ENCODE measurements at regions not wholly inside any gene's neighbourhood (a gene's known extent, or its start where the extent isn't known, plus 50 kb on each side); places are given as distances from the start of the nearest gene placed in this dataset.

GRCh38 chr10:106217627-106218026 lies 946.9 kb downstream of the SORCS1 start:
- Histone ChIP-seq H3K4me1 (ENCODE audit: insufficient read depth, low read length) (no peaks in the 10 kb centered on the region), H3K27me3 (ENCODE audit: control insufficient read depth in 1 of 2, insufficient read depth in 2 of 2, low read length in 2 of 2) (no peaks in the 10 kb centered on the region), H3K36me3 (ENCODE audit: insufficient read depth, low read length) (no peaks in the 10 kb centered on the region), H3K27ac (ENCODE audit: low read depth in 1 of 2, low read length in 2 of 2) (no peak overlapping the region), H3K9me3 (ENCODE audit: control insufficient read depth in 1 of 2, insufficient read depth in 1 of 2, low read length in 2 of 2) (no peaks in the 10 kb centered on the region), H3K4me3 (ENCODE audit: low read length) (no peak overlapping the region)
- Mint-ChIP-seq H3K4me3 (no peak overlapping the region), H3K4me1 (ENCODE audit: low read depth) (no peaks in the 10 kb centered on the region), H3K27me3 (no peaks in the 10 kb centered on the region), H3K27ac (no peak overlapping the region), H3K9me3 (peaks cover 3% of the 10 kb centered on the region), H3K36me3 (ENCODE audit: low read depth) (no peaks in the 10 kb centered on the region)
- no peak for TF ChIP-seq CTCF (IDR thresholded peaks at IDR 0.05)
- intact Hi-C loops (cut with DNase I, micrococcal nuclease): no loop called here
- ChIA-PET CTCF (no interaction called here), POLR2A (no interaction called here)
- DNase-seq (no peak), ATAC-seq (ENCODE audit: poor library complexity) (no peak)

DNA sequence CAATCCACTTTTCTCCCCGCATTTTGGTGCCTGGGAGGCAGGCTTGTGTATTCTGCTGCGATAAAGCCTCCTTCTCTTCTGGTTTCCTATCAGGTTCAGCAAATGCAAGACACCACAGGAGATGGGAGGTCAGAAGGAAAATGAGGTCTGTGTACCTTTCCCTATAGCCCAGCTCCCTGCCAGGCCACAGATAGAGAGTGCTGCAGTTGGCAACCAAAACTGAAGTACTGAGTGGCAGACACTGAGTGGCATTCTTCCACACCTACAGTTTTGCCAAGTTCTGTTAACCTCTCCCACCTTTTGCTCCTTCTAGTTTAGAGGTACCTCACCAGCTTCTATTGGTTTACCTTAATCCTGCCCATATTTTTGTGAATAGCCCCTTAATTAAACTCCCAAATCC lies 948.4 kb downstream of the SORCS1 start:
- no peaks in the 10 kb centered on the region for H3K27me3 ChIP-seq (ENCODE audit: control insufficient read depth in 1 of 2, insufficient read depth in 2 of 2, low read length in 2 of 2)
- ATAC-seq (ENCODE audit: poor library complexity) (no peak), DNase-seq (no peak)
- no peak overlapping the region for H3K4me3 ChIP-seq (ENCODE audit: low read length)
- Mint-ChIP-seq H3K4me3 (no peak overlapping the region), H3K4me1 (ENCODE audit: low read depth) (no peaks in the 10 kb centered on the region), H3K9me3 (peaks cover 3% of the 10 kb centered on the region), H3K36me3 (ENCODE audit: low read depth) (no peaks in the 10 kb centered on the region), H3K27me3 (no peaks in the 10 kb centered on the region), H3K27ac (no peak overlapping the region)
- TF ChIP-seq CTCF (IDR thresholded peaks at IDR 0.05): no peak
- ChIA-PET CTCF (no interaction called here), POLR2A (no interaction called here)
- intact Hi-C loops (cut with DNase I, micrococcal nuclease): no loop called here
- H3K9me3 ChIP-seq (ENCODE audit: control insufficient read depth in 1 of 2, insufficient read depth in 1 of 2, low read length in 2 of 2): no peaks in the 10 kb centered on the region
- no peaks in the 10 kb centered on the region for H3K4me1 ChIP-seq (ENCODE audit: insufficient read depth, low read length)
- H3K36me3 ChIP-seq (ENCODE audit: insufficient read depth, low read length): no peaks in the 10 kb centered on the region
- no peak overlapping the region for H3K27ac ChIP-seq (ENCODE audit: low read depth in 1 of 2, low read length in 2 of 2)

- H3K4me3 ChIP-seq (ENCODE audit: low read length): no peak overlapping the region
- H3K4me1 Mint-ChIP-seq (ENCODE audit: low read depth): no peaks in the 10 kb centered on the region
- CTCF ChIA-PET: no interaction called here
- DNase-seq (no peak), ATAC-seq (ENCODE audit: poor library complexity) (no peak)
- no peak for TF ChIP-seq CTCF (IDR thresholded peaks at IDR 0.05)
- POLR2A ChIA-PET: no interaction called here
- H3K36me3 ChIP-seq (ENCODE audit: insufficient read depth, low read length): no peaks in the 10 kb centered on the region
- H3K27me3 Mint-ChIP-seq: no peaks in the 10 kb centered on the region
- intact Hi-C loops (cut with DNase I, micrococcal nuclease): no loop called here
- no peaks in the 10 kb centered on the region for H3K9me3 ChIP-seq (ENCODE audit: control insufficient read depth in 1 of 2, insufficient read depth in 1 of 2, low read length in 2 of 2)
- H3K27ac Mint-ChIP-seq: no peak overlapping the region
- H3K36me3 Mint-ChIP-seq (ENCODE audit: low read depth): no peaks in the 10 kb centered on the region
- no peak overlapping the region for H3K27ac ChIP-seq (ENCODE audit: low read depth in 1 of 2, low read length in 2 of 2)
- no peak overlapping the region for H3K4me3 Mint-ChIP-seq
- peaks cover 11% of the 10 kb centered on the region for H3K9me3 Mint-ChIP-seq
- H3K4me1 ChIP-seq (ENCODE audit: insufficient read depth, low read length): no peaks in the 10 kb centered on the region
- H3K27me3 ChIP-seq (ENCODE audit: control insufficient read depth in 1 of 2, insufficient read depth in 2 of 2, low read length in 2 of 2): no peaks in the 10 kb centered on the region
Observed at GRCh38 chr10:106214243-106214642, 950.3 kb downstream of the SORCS1 start.
